ENCODE measurements at regions not wholly inside any gene's neighbourhood (a gene's known extent, or its start where the extent isn't known, plus 50 kb on each side); places are given as distances from the start of the nearest gene placed in this dataset.

DNA sequence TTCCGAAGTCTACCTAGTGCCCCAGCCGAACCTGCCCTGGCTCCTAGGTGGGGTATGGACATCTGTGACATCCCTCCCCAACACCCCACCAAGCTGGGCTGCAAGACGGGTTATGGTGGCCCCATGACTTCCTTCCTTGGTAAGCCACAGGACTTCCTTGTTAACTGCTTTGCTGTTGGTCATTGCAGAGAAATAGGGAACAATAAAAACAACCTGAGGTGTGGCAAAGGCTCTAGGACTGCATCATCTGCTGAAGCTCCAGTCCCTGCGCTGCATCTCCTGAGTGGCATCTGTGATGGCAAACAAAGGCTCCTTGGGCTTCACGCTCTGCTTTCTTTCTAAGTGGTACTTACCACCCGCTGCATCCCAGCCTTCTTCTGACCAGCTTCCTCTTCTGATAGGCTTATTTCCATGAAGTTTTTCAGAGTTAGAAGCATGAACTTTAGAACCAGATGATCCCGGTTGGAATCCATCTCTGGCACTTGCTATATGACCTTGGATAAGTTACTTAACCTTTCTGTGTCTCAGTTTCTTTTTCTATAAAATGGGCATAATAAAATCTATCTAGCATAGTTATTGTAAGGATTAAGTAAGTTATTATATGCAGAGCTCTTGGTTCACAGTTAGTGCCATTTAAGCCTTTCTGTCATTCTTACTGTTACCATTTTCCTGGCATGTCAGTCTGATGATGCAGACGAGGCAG lies 216.8 kb downstream of the RPS24 start:
- ATAC-seq = no peak

DNA sequence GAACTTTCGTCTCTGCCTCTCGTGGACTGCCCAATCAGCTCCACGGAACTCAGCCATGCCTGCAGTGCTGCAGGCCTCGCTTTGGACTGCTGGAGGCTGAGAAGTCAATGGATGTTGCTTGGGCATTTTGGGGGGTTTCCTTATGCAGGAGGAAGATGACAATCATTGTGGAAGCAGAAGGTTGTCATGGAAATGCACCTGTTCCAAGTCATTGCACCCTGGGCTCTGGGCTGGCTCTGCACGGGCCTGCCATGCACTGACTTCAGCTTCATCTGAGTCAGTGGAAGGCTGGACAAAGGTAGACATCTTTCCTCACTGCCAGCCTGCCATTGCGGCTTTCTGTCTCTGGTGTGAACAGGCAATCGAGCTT lies 217.3 kb downstream of the RPS24 start:
- ATAC-seq = no peak

DNA sequence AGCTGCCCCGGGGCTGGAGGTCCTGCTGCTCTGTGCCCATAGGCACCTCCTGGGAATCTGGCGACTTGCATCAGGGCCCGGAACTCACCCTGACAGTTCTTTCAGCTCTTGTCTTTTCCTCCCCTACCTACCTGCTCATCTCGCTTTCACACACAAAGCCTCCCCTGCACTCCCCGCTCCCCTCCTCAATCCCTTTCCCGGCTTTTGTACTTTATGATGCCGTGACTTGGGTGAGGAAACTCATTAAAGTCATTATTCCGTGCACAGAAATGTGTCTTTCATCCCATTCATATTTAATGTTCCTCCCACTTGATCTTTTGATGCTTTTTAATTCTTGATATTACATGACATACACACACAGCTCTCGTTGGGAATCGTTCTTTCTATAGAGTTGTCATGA lies 218.6 kb downstream of the RPS24 start:
- ATAC-seq = no peak

DNA sequence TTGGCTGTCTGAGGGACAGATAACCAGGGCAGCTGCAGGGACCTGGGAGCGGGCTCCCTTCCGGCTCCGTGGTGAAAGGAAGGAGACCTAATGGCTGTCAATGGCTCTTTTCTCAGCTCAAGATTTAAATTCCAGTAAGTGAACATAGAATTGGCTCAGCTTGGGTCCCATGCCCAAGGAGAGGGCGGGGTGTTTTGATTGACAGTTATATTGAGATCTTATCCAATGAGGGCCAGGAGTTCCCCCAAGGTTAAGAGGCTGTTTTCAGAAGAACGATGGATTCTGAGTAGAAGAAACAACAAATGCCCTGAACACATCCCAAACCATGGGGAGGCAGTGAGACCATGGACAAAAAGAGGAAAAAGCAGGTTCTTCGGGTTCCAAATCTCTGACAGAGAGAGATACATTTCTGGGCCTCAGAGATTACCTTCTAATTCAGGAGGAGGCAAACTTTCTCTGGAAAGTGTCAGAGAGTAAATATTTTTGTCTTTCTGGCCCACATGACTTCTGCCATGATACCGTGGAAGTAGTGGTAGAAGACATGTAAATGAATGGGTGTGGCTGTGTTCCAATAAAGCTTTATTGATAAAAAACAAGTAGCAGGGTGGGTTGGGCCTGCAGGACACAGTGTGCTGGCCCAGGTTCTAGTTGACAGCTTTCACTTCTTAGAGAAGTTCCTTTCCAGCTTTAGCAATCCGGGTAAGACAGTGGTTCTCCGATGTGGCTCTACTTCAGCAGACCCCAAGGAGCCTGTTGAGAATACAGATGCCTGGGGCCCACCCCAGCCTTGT lies 219.6 kb downstream of the RPS24 start:
- no peak for ATAC-seq

DNA sequence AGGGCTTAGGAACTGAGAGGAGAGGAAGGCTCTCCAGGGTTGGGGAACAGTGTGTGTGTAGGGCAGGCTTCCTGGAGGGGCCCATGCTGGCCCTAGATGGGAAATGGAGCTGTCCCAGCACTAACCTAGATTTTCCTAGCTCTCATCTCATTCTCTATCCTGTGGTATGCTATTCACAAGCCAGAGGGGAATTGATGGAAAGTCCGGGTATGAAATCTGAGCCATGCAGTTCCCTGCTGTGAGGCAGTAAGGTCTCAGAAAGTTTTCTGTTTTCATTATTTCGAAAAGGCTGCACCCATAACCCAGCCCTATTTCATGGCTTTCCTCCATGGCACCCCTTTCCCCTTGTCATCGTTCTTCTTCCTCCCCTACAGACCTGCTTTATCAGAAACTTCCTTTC lies 220.3 kb downstream of the RPS24 start:
- ATAC-seq = no peak

DNA sequence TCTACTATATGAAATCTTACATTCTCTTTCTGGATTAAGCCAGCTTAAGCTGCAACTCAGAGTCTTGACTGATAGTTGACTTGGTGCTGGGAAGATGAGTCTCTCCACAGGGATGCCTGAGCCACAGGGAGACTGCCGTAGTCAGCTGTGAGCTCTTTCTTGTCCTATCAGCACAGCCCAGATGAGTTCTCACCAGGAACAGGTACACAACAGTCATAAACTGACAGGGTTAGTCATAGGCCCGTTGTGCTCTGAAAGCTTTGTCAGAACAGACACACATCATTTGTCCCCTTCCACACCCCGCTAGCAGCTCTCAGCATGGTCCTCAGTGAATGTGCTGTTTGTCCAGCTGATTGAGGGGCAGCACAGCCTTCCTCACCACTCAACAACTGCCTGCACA lies 221.6 kb downstream of the RPS24 start:
- ATAC-seq = no peak

DNA sequence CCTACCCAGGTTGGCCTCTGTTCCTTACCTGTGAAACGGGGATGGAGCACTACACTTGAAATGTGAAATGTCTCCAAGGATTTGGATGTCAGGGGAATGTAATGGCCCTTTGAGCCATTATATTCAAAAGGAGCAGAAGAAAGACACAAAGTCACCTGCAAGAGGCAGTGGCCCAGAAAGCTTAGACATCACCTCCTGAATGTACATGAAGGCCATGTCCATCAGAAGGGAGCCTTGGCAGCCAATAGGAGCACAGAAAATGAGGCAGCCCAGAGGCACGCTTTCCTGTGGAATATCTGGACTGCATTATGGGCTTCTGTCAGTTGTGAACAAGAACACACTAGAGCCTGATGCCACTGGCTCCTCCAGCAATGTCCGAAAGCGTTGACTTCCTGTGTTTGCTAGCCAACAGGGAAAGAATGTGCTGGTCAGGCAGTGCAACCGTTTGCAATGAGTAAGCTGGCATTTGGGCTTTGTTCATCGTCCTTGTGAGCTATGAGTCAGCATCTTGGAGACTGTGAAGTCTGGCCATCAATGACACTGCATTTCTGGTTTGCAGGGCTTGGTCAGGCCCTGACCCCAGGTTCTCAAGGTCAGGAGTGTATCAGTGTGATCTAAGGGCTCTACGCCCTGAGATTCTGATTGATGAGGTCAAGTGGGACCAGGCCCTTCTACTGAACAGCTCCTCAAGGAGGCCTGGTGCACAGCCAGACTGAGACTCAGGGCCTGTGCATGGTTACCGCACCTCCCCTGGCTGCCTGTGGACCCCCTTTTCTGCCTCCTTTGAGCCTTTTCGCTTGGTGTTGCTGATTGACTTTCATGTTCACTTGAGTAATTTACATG lies 222.4 kb downstream of the RPS24 start:
- no peak for ATAC-seq

DNA sequence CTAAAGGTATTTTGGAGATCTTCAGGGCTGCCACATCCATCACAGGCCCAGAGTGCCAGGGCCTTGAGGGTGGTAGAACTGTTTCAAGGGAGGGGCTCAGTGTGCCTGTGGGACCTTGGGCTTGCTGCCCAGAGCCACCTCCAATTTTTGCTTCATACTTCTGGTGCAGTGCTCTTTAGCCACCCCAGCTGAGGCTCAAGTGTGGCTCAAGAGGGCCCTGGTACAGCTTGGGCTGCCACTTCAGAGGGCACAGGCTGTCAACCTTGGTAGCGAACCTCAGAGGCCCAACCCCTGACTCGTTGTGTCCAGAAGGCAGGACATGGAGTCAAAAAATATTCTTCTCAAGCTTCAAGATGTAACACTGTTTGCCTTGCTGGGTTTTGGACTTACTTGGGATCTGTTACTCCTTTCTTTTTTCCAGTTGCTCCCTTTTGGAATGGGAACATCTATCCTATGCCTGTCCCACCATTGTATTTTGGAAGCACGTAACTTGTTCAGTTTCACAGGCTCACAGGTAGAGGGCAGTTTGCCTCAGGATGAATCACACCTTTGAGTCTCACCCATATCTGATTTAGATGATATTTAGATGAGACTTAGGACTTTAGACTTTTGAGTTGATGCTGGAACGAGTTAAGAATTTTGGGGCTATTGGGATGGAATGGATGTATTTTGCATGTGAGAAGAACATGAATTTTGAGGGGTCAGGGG lies 224.8 kb downstream of the RPS24 start:
- ATAC-seq = no peak

DNA sequence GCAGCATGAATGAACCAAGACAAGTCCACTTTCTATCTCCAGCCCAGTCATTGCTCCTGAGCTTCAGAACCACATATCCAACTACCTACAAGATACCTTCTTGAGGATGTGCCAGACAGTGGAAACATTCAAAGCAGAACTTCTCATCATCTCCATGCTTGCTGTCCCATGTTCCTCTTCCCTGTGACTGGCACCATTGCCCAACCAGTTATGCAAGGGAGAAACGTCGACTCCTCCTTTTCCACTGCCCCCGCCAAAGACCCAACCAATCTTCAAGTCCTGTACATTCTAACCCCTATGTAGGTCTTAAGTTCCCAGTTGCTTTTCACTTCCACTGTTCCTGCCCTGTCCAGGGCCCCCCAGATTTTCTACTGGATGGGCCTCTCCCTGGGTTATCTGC lies 225.7 kb downstream of the RPS24 start:
- no peak for ATAC-seq

DNA sequence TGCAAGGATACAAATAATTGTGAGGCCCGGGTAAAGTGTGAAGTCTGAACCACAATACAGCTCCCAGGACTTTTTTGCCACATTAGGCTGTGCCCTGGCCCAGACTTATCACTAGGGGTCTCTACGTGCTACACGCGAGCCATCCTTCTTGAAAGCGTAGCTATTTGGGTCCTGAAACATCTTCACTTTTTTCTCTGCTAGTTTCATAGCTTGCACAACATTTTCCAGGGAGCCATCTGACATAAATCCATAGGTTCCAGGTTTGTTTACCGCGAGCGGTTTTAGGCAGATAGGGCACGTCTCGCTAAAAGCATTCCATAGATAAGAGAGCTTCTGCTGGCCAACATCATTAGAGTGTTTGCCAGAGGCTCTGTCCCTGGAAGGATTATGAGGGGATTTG lies 226.5 kb downstream of the RPS24 start:
- no peak for ATAC-seq

DNA sequence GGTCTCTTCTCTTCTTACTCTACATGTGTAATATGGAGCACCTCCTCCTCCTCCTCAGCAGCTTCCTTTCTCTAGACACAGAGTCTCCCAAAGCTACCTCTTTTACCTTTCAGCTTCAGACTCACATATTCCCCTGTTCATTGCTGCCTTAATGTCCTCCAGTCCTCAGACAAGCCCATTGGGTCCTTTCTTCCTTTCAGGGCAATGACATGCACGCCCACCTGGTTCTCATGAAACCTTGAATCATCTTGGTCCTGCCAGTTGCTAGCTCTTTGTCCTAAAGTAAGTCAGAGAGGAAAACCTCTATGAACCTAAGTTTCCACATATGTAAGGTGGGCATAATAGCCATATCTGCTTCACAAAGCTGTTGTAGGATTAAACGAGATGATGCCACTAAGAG lies 227.0 kb downstream of the RPS24 start:
- ATAC-seq = no peak

DNA sequence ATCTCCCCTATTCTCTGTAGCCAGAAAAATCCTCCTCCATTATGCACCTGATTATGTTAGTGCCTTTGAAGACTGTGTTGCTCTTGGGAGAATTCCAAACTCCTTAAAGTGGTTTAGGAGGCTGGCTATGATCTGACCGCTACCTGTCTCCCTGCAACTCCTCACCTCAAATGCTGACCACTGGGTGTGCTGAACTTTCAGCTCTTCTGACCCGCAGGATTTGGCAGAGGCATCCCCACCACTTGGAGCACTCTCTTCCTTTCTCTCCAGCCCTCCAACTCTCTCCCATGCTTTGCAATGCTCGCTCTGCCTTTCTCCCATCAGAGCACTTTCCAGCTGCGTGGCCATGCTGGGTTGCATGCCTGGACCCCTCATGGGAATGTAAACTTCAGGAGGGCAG lies 227.6 kb downstream of the RPS24 start:
- ATAC-seq = no peak

DNA sequence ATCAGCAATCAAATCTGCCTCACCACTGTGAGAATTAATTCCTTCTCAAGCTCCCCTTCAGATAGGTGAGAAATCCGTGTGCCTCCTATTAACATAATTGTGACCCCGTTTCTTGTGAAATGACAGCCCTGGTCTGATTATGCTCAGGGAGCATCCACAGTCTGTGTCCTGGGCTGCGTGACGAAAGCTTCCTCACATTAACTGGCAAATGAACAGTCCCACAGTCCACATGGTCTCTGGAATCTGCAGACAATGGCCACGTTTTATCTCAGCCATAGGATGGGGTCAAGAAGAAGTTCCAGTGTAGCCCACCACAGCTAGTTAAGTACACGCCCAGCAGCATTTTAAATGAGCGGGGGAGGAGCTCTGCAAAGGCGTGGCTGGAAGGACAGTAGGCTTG lies 229.2 kb downstream of the RPS24 start:
- no peak for ATAC-seq

DNA sequence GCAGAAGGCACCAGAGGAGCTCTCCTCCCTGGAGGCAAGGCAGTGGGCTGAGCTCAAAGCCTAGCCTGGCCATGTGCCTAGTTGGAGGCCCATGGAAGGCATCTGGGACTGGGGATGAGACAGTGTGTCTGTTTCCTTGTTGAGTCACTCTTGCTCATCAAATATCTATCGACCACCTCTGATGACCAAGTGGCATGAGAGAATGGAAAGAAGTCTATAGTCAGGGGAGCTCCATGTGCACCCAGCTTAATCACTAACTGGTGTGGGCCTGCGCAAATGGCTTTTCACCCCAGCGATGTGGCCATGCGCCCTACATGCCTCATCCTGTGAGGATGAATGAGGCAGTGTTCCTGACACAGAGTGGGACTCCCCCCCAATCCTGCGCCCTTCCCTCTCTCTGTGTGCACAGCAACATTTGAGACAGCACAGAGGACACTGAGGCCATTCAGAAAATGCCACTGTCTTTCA lies 229.9 kb downstream of the RPS24 start:
- ATAC-seq = no peak

DNA sequence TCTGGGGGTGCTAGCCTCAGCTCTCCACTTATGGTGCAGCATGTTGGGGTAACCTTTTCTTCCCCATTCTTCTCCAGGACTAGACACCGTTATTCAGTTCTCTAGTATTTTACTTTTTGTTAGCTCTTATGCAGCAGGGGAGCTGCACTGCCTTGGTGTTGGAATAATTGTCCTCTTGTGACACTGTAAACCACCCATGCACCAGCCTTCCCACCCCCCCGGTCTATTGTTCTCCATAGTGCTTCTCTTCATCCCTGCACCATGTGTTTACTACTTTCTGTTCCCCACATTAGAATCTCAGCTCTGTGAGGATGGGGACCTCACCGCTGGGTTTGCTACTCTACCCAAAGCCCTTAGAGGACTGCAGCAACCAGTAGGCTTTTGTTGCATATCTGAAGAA lies 230.7 kb downstream of the RPS24 start:
- ATAC-seq = no peak

DNA sequence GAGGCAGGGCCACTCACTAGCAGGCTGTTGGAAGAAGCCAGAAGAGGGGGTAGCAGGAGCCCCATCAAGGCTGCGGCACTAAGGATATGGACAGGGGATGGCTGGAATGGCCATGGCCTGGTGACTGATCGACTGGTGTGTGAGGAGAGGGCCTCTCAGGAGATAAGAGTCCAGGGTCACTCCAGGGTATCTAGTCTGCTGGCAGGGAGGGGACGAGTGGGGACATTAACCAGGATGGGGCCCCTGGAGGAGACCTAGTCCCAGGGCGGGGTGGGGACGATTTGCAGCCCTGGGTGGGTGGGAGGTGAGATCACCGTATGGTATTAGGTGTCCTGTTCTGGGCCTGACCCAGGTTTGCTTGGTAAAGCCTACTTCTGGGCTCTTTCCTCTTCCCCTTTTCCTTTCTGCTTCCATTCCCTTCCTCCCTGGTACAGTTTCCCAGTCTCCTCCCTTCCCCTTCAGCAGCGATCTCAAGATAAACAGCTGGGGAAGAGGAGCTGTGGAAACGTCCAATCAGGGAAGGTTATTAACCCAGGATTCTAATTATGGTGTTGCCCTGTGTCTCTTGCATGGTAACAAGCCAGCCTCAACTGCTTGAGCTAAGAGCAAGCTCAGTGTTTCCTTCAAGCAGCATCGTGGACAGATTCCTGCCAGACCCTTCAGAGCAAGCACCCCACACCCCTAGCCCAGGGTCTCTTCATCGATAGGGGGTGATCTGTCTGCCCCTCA lies 233.2 kb downstream of the RPS24 start:
- no peak for ATAC-seq

DNA sequence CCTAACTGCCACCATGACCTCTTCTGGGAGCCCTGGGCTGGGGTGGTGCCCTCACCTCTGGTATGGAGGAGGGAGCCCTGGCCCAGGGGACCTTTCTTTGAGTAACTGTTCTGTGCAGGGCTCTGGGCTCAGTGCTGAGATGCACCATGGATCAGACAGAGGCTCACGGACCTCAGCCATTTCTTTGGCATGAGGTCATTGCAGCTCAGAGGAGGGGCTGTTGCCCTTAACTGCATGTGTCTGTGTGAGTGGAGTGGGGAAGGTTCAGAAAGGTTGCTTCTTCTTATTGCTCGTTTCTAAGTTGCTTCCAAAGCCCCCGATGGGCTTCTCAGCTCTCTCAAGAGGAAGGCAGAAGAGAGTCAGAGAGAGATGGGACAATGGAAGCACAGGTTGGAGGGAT lies 233.9 kb downstream of the RPS24 start:
- no peak for ATAC-seq

DNA sequence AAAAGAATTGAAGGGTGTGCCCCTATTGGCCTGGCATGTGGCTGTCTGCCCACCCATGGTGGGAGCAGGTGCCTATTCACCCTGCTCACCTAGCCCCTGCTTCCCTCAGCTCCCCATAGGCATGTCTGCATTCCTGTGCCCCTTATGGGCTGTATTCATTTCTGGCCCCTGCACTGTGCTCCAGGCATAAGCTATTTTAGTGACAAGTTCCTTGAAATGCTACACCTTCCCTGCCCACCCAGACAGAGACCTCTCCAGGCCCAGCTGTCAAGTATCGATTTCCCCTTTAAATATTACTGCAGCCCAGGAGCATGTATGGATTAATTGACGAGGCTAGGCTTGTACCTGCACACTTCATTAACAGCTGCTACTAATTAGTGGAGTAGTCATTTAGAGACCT lies 235.4 kb downstream of the RPS24 start:
- no peak for ATAC-seq

DNA sequence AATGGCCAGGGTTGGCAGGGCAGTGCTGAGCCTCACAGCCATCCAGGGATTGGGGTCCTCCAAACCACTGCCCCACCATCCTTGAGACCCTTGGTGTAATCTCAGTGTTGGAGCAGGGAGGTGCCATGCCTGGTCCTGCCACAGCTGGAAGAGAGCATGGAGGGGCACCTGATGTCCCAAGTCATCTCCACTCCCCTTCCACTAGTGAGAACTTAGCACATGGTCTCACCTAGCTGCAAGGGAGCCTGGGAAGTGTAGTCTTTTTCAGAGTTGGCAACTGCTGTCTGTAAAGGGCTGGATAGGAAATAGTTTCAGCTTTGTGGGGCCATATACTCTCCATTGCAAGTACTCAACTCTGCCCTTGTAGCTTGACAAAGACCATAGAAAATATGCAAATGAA lies 238.7 kb downstream of the RPS24 start:
- ATAC-seq = no peak

DNA sequence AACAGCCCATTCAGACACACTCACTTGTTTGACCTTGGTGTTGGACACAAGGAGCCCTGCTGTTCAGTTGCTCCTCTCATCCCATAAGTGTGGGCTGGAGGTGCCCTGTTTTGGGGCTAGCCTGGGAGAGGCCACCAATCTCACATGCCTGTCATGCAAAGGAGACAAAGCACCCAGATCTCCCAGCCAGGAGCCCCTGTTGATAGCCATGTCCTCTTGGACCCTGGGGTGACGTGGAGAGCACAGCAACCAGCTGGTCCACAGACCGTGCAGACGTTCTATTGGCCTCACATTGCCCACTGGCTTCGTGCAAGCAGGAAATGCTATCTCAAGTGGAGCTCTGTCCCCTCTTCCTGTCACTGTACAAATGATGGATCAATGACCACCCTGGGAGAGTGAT lies 240.8 kb downstream of the RPS24 start:
- no peak for ATAC-seq

DNA sequence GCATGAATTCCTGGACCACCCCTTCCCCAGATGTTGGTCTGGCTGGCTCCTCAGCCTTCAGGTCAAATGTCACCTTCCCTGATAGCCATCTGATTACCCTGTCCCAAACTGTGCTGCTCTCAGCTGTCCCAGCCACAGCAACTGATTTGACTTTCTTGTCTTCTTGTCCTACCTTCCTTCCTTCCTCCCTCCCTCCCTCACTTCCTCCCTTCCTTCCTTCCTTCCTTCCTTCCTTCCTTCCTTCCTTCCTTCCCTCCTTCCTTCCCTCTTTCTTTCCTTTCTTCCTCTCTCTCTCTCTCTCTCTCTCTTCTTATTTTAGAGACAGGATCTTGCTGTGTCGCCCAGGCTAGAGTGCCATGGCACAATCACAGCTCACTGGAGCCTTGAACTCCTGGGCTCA lies 242.5 kb downstream of the RPS24 start:
- ATAC-seq = no peak
